ENCODE measurements at regions not wholly inside any gene's neighbourhood (a gene's known extent, or its start where the extent isn't known, plus 50 kb on each side); places are given as distances from the start of the nearest gene placed in this dataset.

DNA sequence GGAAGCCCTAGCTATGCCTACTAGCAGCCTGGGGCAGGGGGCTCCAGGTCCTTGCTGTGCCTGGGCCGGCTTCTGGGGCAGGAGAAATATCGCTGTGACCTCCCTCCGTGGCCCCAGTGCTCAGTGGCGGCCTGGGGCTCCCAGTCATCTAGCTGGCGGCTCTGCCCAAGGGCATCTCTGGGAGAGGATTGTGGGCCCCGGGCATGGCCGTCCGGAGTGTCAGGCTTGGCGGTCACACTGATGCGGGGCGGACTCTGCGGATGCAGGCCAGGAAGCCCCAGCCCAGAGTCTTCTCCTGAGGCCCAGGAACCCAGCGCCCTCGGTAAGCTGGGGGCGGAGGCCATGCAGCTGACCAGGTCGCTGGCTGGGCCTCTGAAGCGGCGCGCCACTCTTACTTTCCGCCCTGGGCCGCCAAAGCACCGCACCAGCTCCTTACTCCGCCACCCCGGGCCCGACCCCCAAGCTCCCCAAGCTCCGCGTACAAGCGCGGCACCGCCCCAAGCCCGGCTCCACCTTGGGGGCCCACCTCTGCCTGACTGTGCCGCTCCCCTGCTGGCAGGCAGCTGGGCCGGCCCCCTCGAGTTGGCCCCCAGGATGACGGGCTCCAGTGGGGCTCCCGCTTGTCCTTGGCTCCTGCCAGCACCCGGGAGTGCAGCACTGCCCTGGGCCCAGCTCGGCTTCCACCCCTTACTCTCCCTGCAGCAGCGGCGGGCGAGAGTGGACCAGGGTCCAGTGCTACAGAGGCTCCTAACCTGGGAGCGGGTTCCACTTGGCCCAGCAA lies 720.0 kb downstream of the PCDH18 start:
- TF ChIP-seq POLR2AphosphoS5 (IDR thresholded peaks at IDR 0.05; ENCODE audit: low read depth, low read length) (no peak), POLR2A (IDR thresholded peaks at IDR 0.05; ENCODE audit: low read depth, low read length) (no peak), PAX5 (IDR thresholded peaks at IDR 0.05; ENCODE audit: insufficient read depth, low read length, severe bottlenecking) (no peak), TAF1 (IDR thresholded peaks at IDR 0.05; ENCODE audit: low read depth, low read length) (no peak), POU2F2 (IDR thresholded peaks at IDR 0.05; ENCODE audit: low read depth, low read length) (no peak), SPI1 (IDR thresholded peaks at IDR 0.05; ENCODE audit: low read depth, low read length) (no peak)
